Astrocyte (in vitro differentiated cells and primary cell): ENCODE measurements at regions not wholly inside any gene's neighbourhood (a gene's known extent, or its start where the extent isn't known, plus 50 kb on each side); places are given as distances from the start of the nearest gene placed in this dataset.

Experiments
- EZH2 ChIP-seq: IDR thresholded peaks from 2 replicates; pipeline ENCODE4 v1.6.1; 2012; ENCODE audit warnings: mild to moderate bottlenecking, low read length, inconsistent platforms; ENCODE audit not compliant: insufficient read depth
- TF ChIP-seq, protein P1 (sequence below): IDR thresholded peaks from 2 replicates; pipeline ENCODE4 v1.5.1; 2011; ENCODE audit warnings: low read depth, mild to moderate bottlenecking, inconsistent platforms, low read length, moderate library complexity; ENCODE audit not compliant: insufficient read depth

DNA sequence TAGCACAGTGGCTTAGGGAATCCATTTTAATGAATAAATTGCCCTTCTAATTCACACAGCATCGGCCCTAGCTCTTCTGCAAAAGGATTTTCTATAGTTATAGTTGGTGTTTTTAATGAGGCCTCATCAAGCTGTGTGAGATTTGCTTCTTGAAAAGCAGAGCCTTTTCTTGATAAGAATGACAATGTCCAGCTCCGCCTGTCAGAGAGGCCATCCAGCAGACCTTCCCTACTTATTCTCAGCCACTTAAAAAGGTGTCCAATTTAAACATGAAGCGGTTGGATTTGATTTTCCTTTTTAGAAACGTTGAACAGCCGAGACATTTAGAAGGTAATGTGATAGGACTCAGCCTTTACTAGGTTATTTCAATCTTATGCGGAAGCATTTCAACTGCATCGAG lies 134.4 kb downstream of the ZNF608 start:
- TF ChIP-seq, protein P1, sequence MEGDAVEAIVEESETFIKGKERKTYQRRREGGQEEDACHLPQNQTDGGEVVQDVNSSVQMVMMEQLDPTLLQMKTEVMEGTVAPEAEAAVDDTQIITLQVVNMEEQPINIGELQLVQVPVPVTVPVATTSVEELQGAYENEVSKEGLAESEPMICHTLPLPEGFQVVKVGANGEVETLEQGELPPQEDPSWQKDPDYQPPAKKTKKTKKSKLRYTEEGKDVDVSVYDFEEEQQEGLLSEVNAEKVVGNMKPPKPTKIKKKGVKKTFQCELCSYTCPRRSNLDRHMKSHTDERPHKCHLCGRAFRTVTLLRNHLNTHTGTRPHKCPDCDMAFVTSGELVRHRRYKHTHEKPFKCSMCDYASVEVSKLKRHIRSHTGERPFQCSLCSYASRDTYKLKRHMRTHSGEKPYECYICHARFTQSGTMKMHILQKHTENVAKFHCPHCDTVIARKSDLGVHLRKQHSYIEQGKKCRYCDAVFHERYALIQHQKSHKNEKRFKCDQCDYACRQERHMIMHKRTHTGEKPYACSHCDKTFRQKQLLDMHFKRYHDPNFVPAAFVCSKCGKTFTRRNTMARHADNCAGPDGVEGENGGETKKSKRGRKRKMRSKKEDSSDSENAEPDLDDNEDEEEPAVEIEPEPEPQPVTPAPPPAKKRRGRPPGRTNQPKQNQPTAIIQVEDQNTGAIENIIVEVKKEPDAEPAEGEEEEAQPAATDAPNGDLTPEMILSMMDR, result no peak
- no peak for TF ChIP-seq EZH2
